ENCODE measurements at regions not wholly inside any gene's neighbourhood (a gene's known extent, or its start where the extent isn't known, plus 50 kb on each side); places are given as distances from the start of the nearest gene placed in this dataset.
"Not testable (repeated sequence)": the region's sequence is repeated elsewhere in the genome, so short reads cannot be mapped to it uniquely, and the experiment has no call there.

DNA sequence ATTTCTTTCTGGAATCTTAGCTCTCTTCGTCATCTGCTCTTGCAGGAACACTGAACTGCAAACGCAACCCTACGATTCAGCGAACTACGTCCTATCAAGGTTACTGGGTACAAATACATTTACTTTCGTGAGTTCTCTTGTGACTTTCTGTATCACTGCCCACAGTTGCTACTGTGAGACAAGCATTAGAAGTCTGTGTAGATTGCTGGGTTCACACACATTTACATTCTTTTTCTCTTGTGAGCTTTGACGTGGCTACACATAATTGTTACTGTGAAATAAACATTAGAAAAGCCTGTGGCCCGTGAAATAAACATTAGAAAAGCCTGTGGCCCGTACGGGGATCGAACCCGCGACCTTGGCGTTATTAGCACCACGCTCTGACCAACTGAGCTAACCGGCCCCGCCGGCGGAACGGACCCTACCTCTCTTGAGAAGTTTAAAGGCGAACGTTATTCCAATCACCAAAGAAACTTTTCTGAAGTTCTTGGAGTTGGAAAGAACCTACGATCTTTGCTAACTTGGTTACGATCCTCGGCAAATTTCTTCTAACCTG lies 61.2 kb upstream of the ZNF322 start:
- H3K36me3 ChIP-seq; H3K27ac ChIP-seq; H3K4me2 ChIP-seq; H3K4me1 ChIP-seq; H3K9me3 ChIP-seq (replicated peaks in 1 of 11); H3K4me3 ChIP-seq; H3K9ac ChIP-seq; H4K20me1 ChIP-seq; H3K27me3 ChIP-seq: not testable (repeated sequence)

DNA sequence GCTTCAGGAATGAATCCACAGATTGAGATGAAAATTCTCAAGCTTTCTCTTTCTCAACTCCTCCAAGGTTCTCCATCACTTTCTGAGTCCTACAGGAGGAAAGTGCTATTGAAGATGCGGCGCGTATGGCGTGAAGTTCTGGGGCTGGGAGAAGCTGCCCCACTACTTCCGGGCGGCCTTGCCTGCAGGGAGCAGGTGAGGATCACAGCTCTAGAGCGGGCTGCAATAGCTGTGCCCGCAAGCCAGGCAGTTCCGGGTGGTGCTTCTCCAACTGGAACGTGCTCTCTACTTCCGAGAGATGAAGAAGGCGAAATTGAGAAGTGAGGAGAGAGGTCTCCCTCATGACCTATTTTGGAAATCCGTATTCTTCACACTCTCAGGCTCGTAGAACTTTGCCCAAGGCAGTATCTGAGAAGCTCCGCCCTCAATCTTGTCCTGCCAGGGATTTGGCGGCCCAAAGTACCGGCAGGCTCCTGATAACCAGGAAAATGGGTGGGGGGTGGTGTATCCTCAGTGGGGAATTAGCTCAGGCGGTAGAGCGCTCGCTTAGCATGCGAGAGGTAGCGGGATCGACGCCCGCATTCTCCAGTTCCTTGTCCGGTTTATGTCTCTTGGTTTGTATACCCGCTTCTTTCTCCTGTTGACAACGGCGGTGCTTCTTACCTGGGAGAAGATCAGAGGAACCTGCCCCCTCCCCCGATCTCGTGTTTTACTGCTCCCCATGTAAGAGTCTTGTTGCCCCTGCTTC lies 70.6 kb upstream of the ZNF322 start:
- not testable (repeated sequence) for H3K4me3 ChIP-seq; H3K4me1 ChIP-seq; H4K20me1 ChIP-seq; H3K36me3 ChIP-seq; H3K9ac ChIP-seq; H3K27me3 ChIP-seq; H3K9me3 ChIP-seq (replicated peaks in 1 of 11); H3K27ac ChIP-seq; H3K4me2 ChIP-seq

DNA sequence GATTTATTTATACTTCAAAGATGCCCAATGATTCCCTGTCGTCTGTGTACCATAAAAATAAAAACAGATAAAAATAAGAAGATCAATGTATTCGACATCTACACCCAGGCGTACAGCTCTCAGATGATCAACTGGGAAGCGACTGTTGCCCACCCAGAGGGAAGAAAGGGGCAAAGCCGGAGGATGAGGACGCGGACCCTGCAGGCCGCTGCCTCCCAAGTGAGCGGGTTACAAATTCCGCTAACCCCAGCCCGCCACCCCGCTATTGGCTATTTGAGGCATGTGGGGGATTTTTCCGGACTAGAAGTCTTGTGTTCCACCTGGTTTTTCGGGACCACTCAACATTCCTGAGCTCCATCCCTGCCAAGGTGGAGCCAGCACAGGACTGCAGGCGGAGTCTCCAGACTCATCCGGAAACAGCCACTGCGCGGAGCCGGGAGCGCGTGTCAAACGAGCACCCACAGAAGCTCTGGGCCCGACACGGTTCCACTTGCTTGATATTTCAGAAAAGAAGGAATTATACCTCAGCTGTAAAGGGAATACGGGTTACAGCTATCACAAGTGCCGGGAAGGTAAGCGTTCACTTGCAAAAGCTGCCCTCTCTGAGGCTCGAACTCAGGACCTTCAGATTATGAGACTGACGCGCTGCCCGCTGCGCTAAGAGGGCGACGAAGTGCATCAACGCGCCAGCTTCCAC lies 75.4 kb upstream of the ZNF322 start:
- not testable (repeated sequence) for H3K4me3 ChIP-seq; H3K9me3 ChIP-seq (replicated peaks in 1 of 11); H4K20me1 ChIP-seq; H3K4me1 ChIP-seq; H3K4me2 ChIP-seq; H3K36me3 ChIP-seq; H3K27ac ChIP-seq; H3K9ac ChIP-seq; H3K27me3 ChIP-seq

DNA sequence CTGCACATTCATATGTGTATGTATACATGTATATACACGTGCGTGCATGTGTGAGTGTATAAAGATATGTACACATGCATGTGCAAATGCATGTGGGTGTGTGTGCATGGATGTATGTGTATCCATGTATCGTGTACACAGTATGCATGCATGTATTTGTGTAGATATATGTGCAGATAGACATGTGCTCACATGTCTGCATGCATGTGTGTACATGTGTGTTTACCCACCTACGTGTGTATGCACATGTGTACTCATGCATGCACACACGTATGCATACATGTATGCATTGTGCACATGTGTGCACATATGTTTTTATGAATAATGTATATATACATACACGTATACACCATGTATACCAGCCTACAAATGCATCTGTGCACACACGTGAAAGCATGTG lies 80.3 kb upstream of the ZNF322 start:
- no peak overlapping the region for H3K9ac ChIP-seq
- no peak for TF ChIP-seq Cebpa-rat (IDR thresholded peaks at IDR 0.05)

GRCh38 chr6:26743157-26743821 lies 83.7 kb upstream of the ZNF322 start:
- H3K27ac ChIP-seq = no peak overlapping the region
- H3K9ac ChIP-seq = no peak overlapping the region

More for the DNA sequence above, 80.3 kb upstream of the ZNF322 start:
- Histone ChIP-seq H3K4me2 (no peak overlapping the region), H3K27me3 (no peaks in the 10 kb centered on the region), H3K27ac (no peak overlapping the region), H4K20me1 (no peaks in the 10 kb centered on the region), H3K4me1 (no peaks in the 10 kb centered on the region), H3K4me3 (no peak overlapping the region), H3K36me3 (no peaks in the 10 kb centered on the region), H3K9me3 (replicated peaks in 1 of 11) (peaks cover 0 to 27% (median 16%) of the 10 kb centered on the region in 11 experiments; a peak in 17 of 22 replicates)

GRCh38 chr6:26743941-26744699 lies 84.6 kb upstream of the ZNF322 start:
- no peak for TF ChIP-seq Cebpa-rat (IDR thresholded peaks at IDR 0.05)
- no peak overlapping the region for H3K9ac ChIP-seq
- H3K4me2 ChIP-seq = no peak overlapping the region
- no peaks in the 10 kb centered on the region for H3K36me3 ChIP-seq
- H3K27me3 ChIP-seq = no peaks in the 10 kb centered on the region
- no peaks in the 10 kb centered on the region for H4K20me1 ChIP-seq
- H3K4me1 ChIP-seq = no peaks in the 10 kb centered on the region
- H3K27ac ChIP-seq = no peak overlapping the region
- peaks cover 0 to 35% (median 21%) of the 10 kb centered on the region in 11 experiments; a peak in 18 of 22 replicates for H3K9me3 ChIP-seq (replicated peaks in 1 of 11)
- H3K4me3 ChIP-seq = no peak overlapping the region

More at GRCh38 chr6:26743157-26743821, 83.7 kb upstream of the ZNF322 start:
- Histone ChIP-seq H3K4me1 (no peaks in the 10 kb centered on the region), H3K9me3 (replicated peaks in 1 of 11) (peaks cover 0 to 35% (median 21%) of the 10 kb centered on the region in 11 experiments; a peak in 18 of 22 replicates), H4K20me1 (no peaks in the 10 kb centered on the region), H3K4me3 (no peak overlapping the region), H3K36me3 (no peaks in the 10 kb centered on the region), H3K4me2 (no peak overlapping the region), H3K27me3 (no peaks in the 10 kb centered on the region)
- TF ChIP-seq Cebpa-rat (IDR thresholded peaks at IDR 0.05) = no peak

- H3K9me3 ChIP-seq (replicated peaks in 1 of 11) = peaks cover 0 to 30% (median 19%) of the 10 kb centered on the region in 11 experiments; a peak in 18 of 22 replicates
- not testable (repeated sequence) for H3K4me2 ChIP-seq, H3K4me1 ChIP-seq, H3K27me3 ChIP-seq, H3K4me3 ChIP-seq, H4K20me1 ChIP-seq, H3K9ac ChIP-seq, H3K36me3 ChIP-seq, H3K27ac ChIP-seq
Observed at GRCh38 chr6:26744837-26745282, 85.3 kb upstream of the ZNF322 start.

DNA sequence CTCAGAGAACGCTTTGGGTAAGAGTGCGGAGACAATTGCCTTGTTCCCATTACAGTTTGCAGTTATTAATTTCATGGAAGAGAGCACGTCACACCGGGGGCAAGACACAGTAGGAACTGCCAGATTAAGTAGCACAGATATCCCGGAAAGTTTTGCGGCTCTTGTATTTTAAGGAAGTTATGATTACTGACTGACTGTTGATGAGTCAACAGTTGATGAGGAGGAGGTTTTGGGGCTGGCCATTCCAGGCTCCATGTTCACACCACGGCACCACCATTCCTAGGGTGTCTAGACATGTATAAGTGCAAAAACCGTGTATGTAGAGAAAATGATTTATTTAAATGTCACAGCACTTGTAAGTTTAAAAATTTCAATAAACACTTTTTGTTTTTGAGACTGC lies 86.4 kb upstream of the ZNF322 start:
- H4K20me1 ChIP-seq, H3K4me3 ChIP-seq, H3K36me3 ChIP-seq, H3K4me2 ChIP-seq, H3K9ac ChIP-seq, H3K27me3 ChIP-seq, H3K4me1 ChIP-seq, H3K27ac ChIP-seq: not testable (repeated sequence)
- peaks cover 0 to 26% (median 14%) of the 10 kb centered on the region in 11 experiments; a peak in 15 of 22 replicates for H3K9me3 ChIP-seq (replicated peaks in 1 of 11)

- not testable (repeated sequence) for H3K4me3 ChIP-seq
Observed at GRCh38 chr6:26749126-26749758, 89.7 kb upstream of the ZNF322 start.

GRCh38 chr6:26749759-26750126 lies 90.2 kb upstream of the ZNF322 start:
- not testable (repeated sequence) for H3K9ac ChIP-seq, H3K27me3 ChIP-seq, H3K4me2 ChIP-seq, H3K36me3 ChIP-seq, H3K4me3 ChIP-seq, H4K20me1 ChIP-seq, H3K4me1 ChIP-seq, H3K27ac ChIP-seq
- H3K9me3 ChIP-seq (replicated peaks in 1 of 11) = peaks cover 0 to 10% (median 6%) of the 10 kb centered on the region in 11 experiments; a peak in 9 of 22 replicates

More at GRCh38 chr6:26749126-26749758, 89.7 kb upstream of the ZNF322 start:
- H3K27me3 ChIP-seq, H3K27ac ChIP-seq, H3K4me1 ChIP-seq, H4K20me1 ChIP-seq, H3K36me3 ChIP-seq, H3K9ac ChIP-seq, H3K4me2 ChIP-seq: not testable (repeated sequence)
- H3K9me3 ChIP-seq (replicated peaks in 1 of 11) = peaks cover 0 to 15% (median 7%) of the 10 kb centered on the region in 11 experiments; a peak in 13 of 22 replicates

Data from BLaER1 treated with 17β-estradiol and CSF1 and Interleukin-3, amounts not matched to agents 10 nM and 100 nM (cell line).